Activated CD4-positive, alpha-beta T cell treated with anti-CD3 and anti-CD28 coated beads, Interleukin-2, amount 10 ng/mL, durations not matched to agents 7 days and 5 days (primary cell): ENCODE measurements at regions not wholly inside any gene's neighbourhood (a gene's known extent, or its start where the extent isn't known, plus 50 kb on each side); places are given as distances from the start of the nearest gene placed in this dataset.
"Not testable (repeated sequence)": the region's sequence is repeated elsewhere in the genome, so short reads cannot be mapped to it uniquely, and the experiment has no call there.

Experiments
- CTCF ChIA-PET: fragments of 350-600 bp; sonication (Branson Sonifier 250); formaldehyde crosslinking; loops from one replicate; lab custom pipeline; 2021; ENCODE audit warnings: antibody characterized with exemption; lab: Charles Lee
- POLR2A ChIA-PET: fragments of 350-600 bp; sonication (Branson Sonifier 250); formaldehyde crosslinking; loops from one replicate; lab custom pipeline; 2021; ENCODE audit warnings: antibody characterized with exemption; lab: Charles Lee
- DNase-seq: peaks from one replicate; pipeline ENCODE4 v3.0.0-alpha.2; 2020
- H3K27ac Mint-ChIP-seq: one replicate; pipeline ENCODE4 v1.8.0; 2021; ENCODE audit warnings: mild to moderate bottlenecking, moderate library complexity, mixed read lengths
- H3K27me3 Mint-ChIP-seq: one replicate; pipeline ENCODE4 v1.8.0; 2021; ENCODE audit warnings: mixed read lengths
- H3K36me3 Mint-ChIP-seq: one replicate; pipeline ENCODE4 v1.8.0; 2021; ENCODE audit warnings: low read depth, mixed read lengths
- H3K4me1 Mint-ChIP-seq: one replicate; pipeline ENCODE4 v1.8.0; 2021; ENCODE audit warnings: mixed read lengths
- H3K4me3 Mint-ChIP-seq: one replicate; pipeline ENCODE4 v1.8.0; 2021; ENCODE audit warnings: mild to moderate bottlenecking, moderate library complexity, mixed read lengths
- H3K9me3 Mint-ChIP-seq: one replicate; pipeline ENCODE4 v1.8.0; 2021; ENCODE audit warnings: mixed read lengths

- H3K9me3 Mint-ChIP-seq = no peaks in the 10 kb centered on the region
- peaks cover 2% of the 10 kb centered on the region for H3K27me3 Mint-ChIP-seq
- DNase-seq = no peak
- no peaks in the 10 kb centered on the region for H3K4me1 Mint-ChIP-seq
- CTCF ChIA-PET = no interaction called here
- H3K4me3 Mint-ChIP-seq = no peak overlapping the region
- no peak overlapping the region for H3K27ac Mint-ChIP-seq
- POLR2A ChIA-PET = no interaction called here
- no peaks in the 10 kb centered on the region for H3K36me3 Mint-ChIP-seq
Observed at GRCh38 chr13:94829185-94829836, 117.0 kb upstream of the SOX21 start.

GRCh38 chr13:94827566-94827965 lies 115.2 kb upstream of the SOX21 start:
- Mint-ChIP-seq H3K9me3 (no peaks in the 10 kb centered on the region), H3K4me1 (no peaks in the 10 kb centered on the region), H3K27ac (no peak overlapping the region), H3K36me3 (no peaks in the 10 kb centered on the region), H3K27me3 (peaks cover 2% of the 10 kb centered on the region), H3K4me3 (no peak overlapping the region)
- CTCF ChIA-PET = interaction anchor here (1.4 kb wide), 1 partner anchor 8 kb away, joined by 8 read pairs; no protein-coding TSS in a partner anchor
- POLR2A ChIA-PET = no interaction called here
- DNase-seq = no peak

GRCh38 chr13:94825507-94825906 lies 113.2 kb upstream of the SOX21 start:
- ChIA-PET POLR2A (no interaction called here), CTCF (no interaction called here)
- Mint-ChIP-seq H3K4me1 (no peaks in the 10 kb centered on the region), H3K36me3 (no peaks in the 10 kb centered on the region), H3K27me3 (peaks cover 4% of the 10 kb centered on the region), H3K4me3 (no peak overlapping the region), H3K9me3 (no peaks in the 10 kb centered on the region), H3K27ac (no peak overlapping the region)
- DNase-seq = no peak

GRCh38 chr13:94824601-94825000 lies 112.3 kb upstream of the SOX21 start:
- H3K4me3 Mint-ChIP-seq = no peak overlapping the region
- no peak for DNase-seq
- H3K4me1 Mint-ChIP-seq = no peaks in the 10 kb centered on the region
- ChIA-PET POLR2A (no interaction called here), CTCF (no interaction called here)
- no peaks in the 10 kb centered on the region for H3K9me3 Mint-ChIP-seq
- no peak overlapping the region for H3K27ac Mint-ChIP-seq
- peaks cover 4% of the 10 kb centered on the region for H3K27me3 Mint-ChIP-seq
- no peaks in the 10 kb centered on the region for H3K36me3 Mint-ChIP-seq

- Mint-ChIP-seq H3K4me1 (no peaks in the 10 kb centered on the region), H3K9me3 (no peaks in the 10 kb centered on the region), H3K4me3 (no peak overlapping the region), H3K36me3 (no peaks in the 10 kb centered on the region), H3K27ac (no peak overlapping the region), H3K27me3 (peaks cover 7% of the 10 kb centered on the region)
- DNase-seq = no peak
- CTCF ChIA-PET = no interaction called here
- POLR2A ChIA-PET = no interaction called here
Observed at GRCh38 chr13:94822356-94822755, 110.0 kb upstream of the SOX21 start.

GRCh38 chr13:94816256-94816655 lies 103.9 kb upstream of the SOX21 start:
- Mint-ChIP-seq H3K36me3 (no peaks in the 10 kb centered on the region), H3K4me1 (no peaks in the 10 kb centered on the region), H3K27me3 (peaks cover 5% of the 10 kb centered on the region), H3K4me3 (no peak overlapping the region), H3K9me3 (no peaks in the 10 kb centered on the region), H3K27ac (no peak overlapping the region)
- DNase-seq = no peak
- CTCF ChIA-PET = no interaction called here
- POLR2A ChIA-PET = no interaction called here

GRCh38 chr13:94813920-94814475 lies 101.7 kb upstream of the SOX21 start:
- Mint-ChIP-seq H3K36me3 (no peaks in the 10 kb centered on the region), H3K27ac (no peak overlapping the region), H3K4me1 (no peaks in the 10 kb centered on the region), H3K4me3 (no peak overlapping the region), H3K27me3 (peaks cover 7% of the 10 kb centered on the region), H3K9me3 (no peaks in the 10 kb centered on the region)
- ChIA-PET CTCF (no interaction called here), POLR2A (interaction anchor here (0.6 kb wide), 1 partner anchor 1901 kb away, joined by 5 read pairs; no protein-coding TSS in a partner anchor)
- no peak for DNase-seq

GRCh38 chr13:94811753-94812152 lies 99.4 kb upstream of the SOX21 start:
- H3K9me3 Mint-ChIP-seq = no peaks in the 10 kb centered on the region
- H3K27ac Mint-ChIP-seq = no peak overlapping the region
- DNase-seq = no peak
- peaks cover 4% of the 10 kb centered on the region for H3K27me3 Mint-ChIP-seq
- H3K4me3 Mint-ChIP-seq = no peak overlapping the region
- POLR2A ChIA-PET = no interaction called here
- H3K4me1 Mint-ChIP-seq = no peaks in the 10 kb centered on the region
- no peaks in the 10 kb centered on the region for H3K36me3 Mint-ChIP-seq
- CTCF ChIA-PET = no interaction called here

GRCh38 chr13:94800423-94800822 lies 88.1 kb upstream of the SOX21 start:
- Mint-ChIP-seq H3K4me1 (no peaks in the 10 kb centered on the region), H3K36me3 (no peaks in the 10 kb centered on the region), H3K27ac (no peak overlapping the region), H3K9me3 (no peaks in the 10 kb centered on the region), H3K27me3 (no peaks in the 10 kb centered on the region), H3K4me3 (no peak overlapping the region)
- ChIA-PET CTCF (no interaction called here), POLR2A (no interaction called here)
- no peak for DNase-seq

GRCh38 chr13:94799299-94799698 lies 87.0 kb upstream of the SOX21 start:
- H3K36me3 Mint-ChIP-seq = no peaks in the 10 kb centered on the region
- H3K27me3 Mint-ChIP-seq = no peaks in the 10 kb centered on the region
- ChIA-PET POLR2A (no interaction called here), CTCF (no interaction called here)
- no peak overlapping the region for H3K27ac Mint-ChIP-seq
- no peaks in the 10 kb centered on the region for H3K9me3 Mint-ChIP-seq
- DNase-seq = no peak
- H3K4me1 Mint-ChIP-seq = no peaks in the 10 kb centered on the region
- no peak overlapping the region for H3K4me3 Mint-ChIP-seq

GRCh38 chr13:94798738-94799137 lies 86.4 kb upstream of the SOX21 start:
- no peak overlapping the region for H3K4me3 Mint-ChIP-seq
- H3K27ac Mint-ChIP-seq = no peak overlapping the region
- CTCF ChIA-PET = no interaction called here
- H3K4me1 Mint-ChIP-seq = no peaks in the 10 kb centered on the region
- H3K36me3 Mint-ChIP-seq = no peaks in the 10 kb centered on the region
- no peaks in the 10 kb centered on the region for H3K27me3 Mint-ChIP-seq
- POLR2A ChIA-PET = no interaction called here
- no peaks in the 10 kb centered on the region for H3K9me3 Mint-ChIP-seq
- DNase-seq = no peak

- Mint-ChIP-seq H3K27ac (no peak overlapping the region), H3K36me3 (no peaks in the 10 kb centered on the region), H3K9me3 (no peaks in the 10 kb centered on the region), H3K27me3 (no peaks in the 10 kb centered on the region), H3K4me3 (no peak overlapping the region), H3K4me1 (no peaks in the 10 kb centered on the region)
- CTCF ChIA-PET = no interaction called here
- no peak for DNase-seq
- POLR2A ChIA-PET = no interaction called here
Observed at GRCh38 chr13:94795292-94795691, 82.9 kb upstream of the SOX21 start.

- H3K9me3 Mint-ChIP-seq, POLR2A ChIA-PET, CTCF ChIA-PET: not testable (repeated sequence)
Observed at GRCh38 chr13:94786246-94786645, 73.9 kb upstream of the SOX21 start.

GRCh38 chr13:94784066-94784465 lies 71.7 kb upstream of the SOX21 start:
- peaks cover 4% of the 10 kb centered on the region for H3K9me3 Mint-ChIP-seq
- no peak overlapping the region for H3K27ac Mint-ChIP-seq
- POLR2A ChIA-PET = no interaction called here
- no peak for DNase-seq
- H3K4me3 Mint-ChIP-seq = no peak overlapping the region
- CTCF ChIA-PET = no interaction called here
- H3K36me3 Mint-ChIP-seq = no peaks in the 10 kb centered on the region
- no peaks in the 10 kb centered on the region for H3K4me1 Mint-ChIP-seq
- H3K27me3 Mint-ChIP-seq = peaks cover 3% of the 10 kb centered on the region

More at GRCh38 chr13:94786246-94786645, 73.9 kb upstream of the SOX21 start:
- DNase-seq, H3K4me1 Mint-ChIP-seq, H3K27me3 Mint-ChIP-seq, H3K4me3 Mint-ChIP-seq, H3K27ac Mint-ChIP-seq, H3K36me3 Mint-ChIP-seq: not testable (repeated sequence)
